IPS-15b (cell line): ENCODE measurements at regions not wholly inside any gene's neighbourhood (a gene's known extent, or its start where the extent isn't known, plus 50 kb on each side); places are given as distances from the start of the nearest gene placed in this dataset.
"Not testable (repeated sequence)": the region's sequence is repeated elsewhere in the genome, so short reads cannot be mapped to it uniquely, and the experiment has no call there.

Source experiments
- H3K27me3 ChIP-seq: one replicate; pipeline ENCODE4 v1.6.1; 2013; ENCODE audit warnings: low read length; ENCODE audit not compliant: control insufficient read depth, insufficient read depth
- H3K36me3 ChIP-seq: one replicate; pipeline ENCODE4 v1.6.1; 2013; ENCODE audit warnings: low read length; ENCODE audit not compliant: control insufficient read depth, insufficient read depth
- H3K4me1 ChIP-seq: one replicate; pipeline ENCODE4 v1.6.1; 2013; ENCODE audit warnings: mild to moderate bottlenecking, low read length; ENCODE audit not compliant: control insufficient read depth, insufficient read depth
- H3K4me3 ChIP-seq: one replicate; pipeline ENCODE4 v1.5.1; 2013; ENCODE audit warnings: low read depth, low read length
- H3K9ac ChIP-seq: one replicate; pipeline ENCODE4 v1.6.1; 2013; ENCODE audit warnings: low read depth, mild to moderate bottlenecking, low read length
- H3K9me3 ChIP-seq: one replicate; pipeline ENCODE4 v1.6.1; 2013; ENCODE audit warnings: mild to moderate bottlenecking, low read length; ENCODE audit not compliant: control insufficient read depth, insufficient read depth

GRCh38 chr1:232579958-232580941, 49.7 kb downstream of the SIPA1L2 start:
- H3K9me3 ChIP-seq: no peaks in the 10 kb centered on the region
- no peak overlapping the region for H3K4me3 ChIP-seq
- peaks cover 2% of the 10 kb centered on the region for H3K4me1 ChIP-seq
- H3K9ac ChIP-seq: no peak overlapping the region
- no peaks in the 10 kb centered on the region for H3K36me3 ChIP-seq
- no peaks in the 10 kb centered on the region for H3K27me3 ChIP-seq

GRCh38 chr1:232579466-232579865, 50.5 kb downstream of the SIPA1L2 start:
- Histone ChIP-seq H3K36me3 (no peaks in the 10 kb centered on the region), H3K9me3 (no peaks in the 10 kb centered on the region), H3K9ac (no peak overlapping the region)

GRCh38 chr1:232578651-232579195, 51.2 kb downstream of the SIPA1L2 start:
- no peaks in the 10 kb centered on the region for H3K27me3 ChIP-seq
- no peak overlapping the region for H3K4me3 ChIP-seq
- no peaks in the 10 kb centered on the region for H3K36me3 ChIP-seq
- H3K4me1 ChIP-seq: peaks cover 2% of the 10 kb centered on the region
- no peak overlapping the region for H3K9ac ChIP-seq
- no peaks in the 10 kb centered on the region for H3K9me3 ChIP-seq

More at GRCh38 chr1:232579466-232579865, 50.5 kb downstream of the SIPA1L2 start:
- Histone ChIP-seq H3K4me1 (peaks cover 2% of the 10 kb centered on the region), H3K4me3 (no peak overlapping the region), H3K27me3 (no peaks in the 10 kb centered on the region)

- no peak overlapping the region for H3K4me3 ChIP-seq
- H3K4me1 ChIP-seq: peaks cover 2% of the 10 kb centered on the region
- no peaks in the 10 kb centered on the region for H3K9me3 ChIP-seq
- no peaks in the 10 kb centered on the region for H3K27me3 ChIP-seq
- H3K36me3 ChIP-seq: no peaks in the 10 kb centered on the region
- H3K9ac ChIP-seq: no peak overlapping the region
Measured at GRCh38 chr1:232577772-232578171, 52.2 kb downstream of the SIPA1L2 start.

GRCh38 chr1:232576537-232576936, 53.4 kb downstream of the SIPA1L2 start:
- peaks cover 2% of the 10 kb centered on the region for H3K4me1 ChIP-seq
- no peak overlapping the region for H3K9ac ChIP-seq

GRCh38 chr1:232575763-232576040, 54.2 kb downstream of the SIPA1L2 start:
- H3K36me3 ChIP-seq: no peaks in the 10 kb centered on the region
- H3K4me3 ChIP-seq: no peak overlapping the region
- no peak overlapping the region for H3K9ac ChIP-seq
- H3K27me3 ChIP-seq: no peaks in the 10 kb centered on the region
- H3K4me1 ChIP-seq: peaks cover 2% of the 10 kb centered on the region
- no peaks in the 10 kb centered on the region for H3K9me3 ChIP-seq

More at GRCh38 chr1:232576537-232576936, 53.4 kb downstream of the SIPA1L2 start:
- Histone ChIP-seq H3K9me3 (no peaks in the 10 kb centered on the region), H3K4me3 (no peak overlapping the region), H3K27me3 (no peaks in the 10 kb centered on the region), H3K36me3 (no peaks in the 10 kb centered on the region)

GRCh38 chr1:232574889-232575762, 54.8 kb downstream of the SIPA1L2 start:
- Histone ChIP-seq H3K4me1 (peaks cover 2% of the 10 kb centered on the region), H3K4me3 (no peak overlapping the region), H3K9me3 (no peaks in the 10 kb centered on the region), H3K36me3 (no peaks in the 10 kb centered on the region), H3K27me3 (no peaks in the 10 kb centered on the region), H3K9ac (no peak overlapping the region)

GRCh38 chr1:232574077-232574476, 55.9 kb downstream of the SIPA1L2 start:
- H3K27me3 ChIP-seq: no peaks in the 10 kb centered on the region
- no peaks in the 10 kb centered on the region for H3K9me3 ChIP-seq
- no peaks in the 10 kb centered on the region for H3K36me3 ChIP-seq
- no peak overlapping the region for H3K9ac ChIP-seq
- no peak overlapping the region for H3K4me3 ChIP-seq
- peaks cover 2% of the 10 kb centered on the region for H3K4me1 ChIP-seq

- no peaks in the 10 kb centered on the region for H3K36me3 ChIP-seq
- H3K27me3 ChIP-seq: no peaks in the 10 kb centered on the region
- no peaks in the 10 kb centered on the region for H3K9me3 ChIP-seq
- no peaks in the 10 kb centered on the region for H3K4me1 ChIP-seq
- H3K9ac ChIP-seq: no peak overlapping the region
- H3K4me3 ChIP-seq: no peak overlapping the region
Measured at GRCh38 chr1:232571523-232571922, 58.4 kb downstream of the SIPA1L2 start.

- Histone ChIP-seq H3K36me3 (no peaks in the 10 kb centered on the region), H3K4me1 (no peaks in the 10 kb centered on the region)
Measured at GRCh38 chr1:232570007-232570406, 59.9 kb downstream of the SIPA1L2 start.

GRCh38 chr1:232569554-232569921, 60.4 kb downstream of the SIPA1L2 start:
- H3K4me1 ChIP-seq, H3K9ac ChIP-seq, H3K27me3 ChIP-seq, H3K4me3 ChIP-seq, H3K36me3 ChIP-seq, H3K9me3 ChIP-seq: not testable (repeated sequence)

More at GRCh38 chr1:232570007-232570406, 59.9 kb downstream of the SIPA1L2 start:
- H3K4me3 ChIP-seq: no peak overlapping the region
- H3K9ac ChIP-seq: no peak overlapping the region
- H3K9me3 ChIP-seq: no peaks in the 10 kb centered on the region
- H3K27me3 ChIP-seq: no peaks in the 10 kb centered on the region
